A549 (cell line): ENCODE measurements at regions not wholly inside any gene's neighbourhood (a gene's known extent, or its start where the extent isn't known, plus 50 kb on each side); places are given as distances from the start of the nearest gene placed in this dataset.

ENCODE experiments used
- ATAC-seq, 2 experiments: fragments of 200-7000 bp in 1 of 2; fragments of >200 bp in 1 of 2; cut with Nextera tagmentation in 1 of 2; cut with Tn5 transposase in 1 of 2; 3 replicates each; pipeline versions ENCODE4 v1.8.0 to v1.9.1; 2018 to 2020; ENCODE audit warnings: mild to moderate bottlenecking in 1 of 2, moderate library complexity in 1 of 2
- CTCF ChIA-PET: fragments of 300-600 bp; sonication (Branson Sonifier 250); formaldehyde crosslinking; extraction: SDS; loops from one replicate; lab custom pipeline; 2021; ENCODE audit warnings: antibody characterized with exemption, inconsistent platforms; lab: Yijun Ruan, JAX
- POLR2A ChIA-PET: fragments of 350-600 bp; formaldehyde crosslinking; extraction: SDS; loops from one replicate; lab custom pipeline; 2021; ENCODE audit warnings: antibody characterized with exemption, inconsistent platforms; lab: Yijun Ruan, JAX
- DNase-seq, 2 experiments: peaks; one replicate each; pipeline versions ENCODE4 v3.0.0 to v3.0.0-alpha.2; 2011 to 2016; ENCODE audit warnings: low read depth in 1 of 2, low spot score in 1 of 2
- FAIRE-seq: peaks from 2 replicates; lab custom pipeline; 2011; peaks lifted over from hg19 to GRCh38; lab: Jason Lieb, UNC
- H3K27ac ChIP-seq, 2 experiments: fragments of >200 bp; sonication (Bioruptor Twin); formaldehyde crosslinking; 3 replicates each; pipeline ENCODE4 v1.5.1; 2016 to 2017
- H3K4me1 ChIP-seq: fragments of >200 bp; sonication (Bioruptor Twin); formaldehyde crosslinking; 3 replicates; pipeline ENCODE4 v1.6.1; 2016
- H3K4me2 ChIP-seq: fragments of >200 bp; sonication (Bioruptor Twin); formaldehyde crosslinking; 3 replicates; pipeline ENCODE4 v1.6.1; 2016
- H3K4me3 ChIP-seq: fragments of >200 bp; sonication (Bioruptor Twin); formaldehyde crosslinking; 3 replicates; pipeline ENCODE4 v1.5.1; 2016
- H3K9me3 ChIP-seq: fragments of >200 bp; sonication (Bioruptor Twin); formaldehyde crosslinking; 3 replicates; pipeline ENCODE4 v1.6.1; 2016
- ATOH8 ChIP-seq: fragments of 250-450 bp; sonication (Bioruptor Pico); IDR thresholded peaks from 2 replicates; pipeline ENCODE4 v1.5.0; 2020; ENCODE audit warnings: low read depth, mild to moderate bottlenecking, moderate library complexity
- BCL3 ChIP-seq: fragments of >200 bp; sonication (Bioruptor Twin); formaldehyde crosslinking; IDR thresholded peaks from 3 replicates; pipeline ENCODE4 v1.6.1; 2016
- CBX8 ChIP-seq: fragments of 200-600 bp; sonication (generic); IDR thresholded peaks from 2 replicates; pipeline ENCODE4 v1.6.1; 2016
- CHD4 ChIP-seq: fragments of 200-600 bp; sonication (generic); IDR thresholded peaks from 2 replicates; pipeline ENCODE4 v1.6.1; 2016; ENCODE audit warnings: antibody characterized with exemption, mild to moderate bottlenecking, borderline replicate concordance
- E2F6 ChIP-seq: IDR thresholded peaks from 2 replicates; pipeline ENCODE4 v1.6.1; 2012; ENCODE audit warnings: low read depth, borderline replicate concordance
- EHMT2 ChIP-seq: fragments of 200-600 bp; sonication (generic); IDR thresholded peaks from 2 replicates; pipeline ENCODE4 v1.6.1; 2016; ENCODE audit warnings: antibody characterized with exemption, low read depth, mild to moderate bottlenecking, moderate library complexity
- ELK1 ChIP-seq: fragments of 150-350 bp; IDR thresholded peaks from 2 replicates; pipeline ENCODE4 v1.6.1; 2014; ENCODE audit warnings: low read depth, mild to moderate bottlenecking, low read length
- EP300 ChIP-seq, 2 experiments: fragments of >200 bp; sonication (Bioruptor Twin); formaldehyde crosslinking; IDR thresholded peaks; 2 replicates in 1 of 2; 3 replicates in 1 of 2; pipeline ENCODE4 v1.6.1; 2016 to 2017
- FOSB ChIP-seq: fragments of 250-450 bp; sonication (Bioruptor Pico); IDR thresholded peaks from 2 replicates; pipeline ENCODE4 v1.5.0; 2020; ENCODE audit warnings: mild to moderate bottlenecking, moderate library complexity
- HDAC2 ChIP-seq: fragments of 200-600 bp; sonication (generic); IDR thresholded peaks from 2 replicates; pipeline ENCODE4 v1.6.1; 2016
- HES2 ChIP-seq: fragments of >200 bp; sonication (Bioruptor Twin); formaldehyde crosslinking; IDR thresholded peaks from 2 replicates; pipeline ENCODE4 v1.6.1; 2016
- HEYL ChIP-seq: fragments of 250-450 bp; sonication (Bioruptor Pico); IDR thresholded peaks from 2 replicates; pipeline ENCODE4 v1.8.0; 2021; ENCODE audit warnings: mild to moderate bottlenecking, moderate library complexity
- HOXA7 ChIP-seq: fragments of 250-450 bp; sonication (Bioruptor Pico); IDR thresholded peaks from 2 replicates; pipeline ENCODE4 v1.5.0; 2020; ENCODE audit warnings: mild to moderate bottlenecking, moderate library complexity
- HOXB13 ChIP-seq: fragments of 250-450 bp; sonication (Bioruptor Pico); IDR thresholded peaks from 2 replicates; pipeline ENCODE4 v1.5.0; 2020; ENCODE audit warnings: low read depth, mild to moderate bottlenecking, moderate library complexity
- HOXB5 ChIP-seq: fragments of 250-450 bp; sonication (Bioruptor Pico); IDR thresholded peaks from 2 replicates; pipeline ENCODE4 v1.5.0; 2020; ENCODE audit warnings: mild to moderate bottlenecking, moderate library complexity
- JUNB ChIP-seq: fragments of >200 bp; sonication (Bioruptor Twin); formaldehyde crosslinking; IDR thresholded peaks from 2 replicates; pipeline ENCODE4 v1.6.1; 2016
- MAFK ChIP-seq: fragments of 450-650 bp; IDR thresholded peaks from 2 replicates; pipeline ENCODE4 v1.6.1; 2014; ENCODE audit not compliant: partially characterized antibody
- MAX ChIP-seq: IDR thresholded peaks from 2 replicates; pipeline ENCODE4 v1.6.1; 2012
- MYC ChIP-seq: IDR thresholded peaks from 2 replicates; pipeline ENCODE4 v1.6.1; 2012; ENCODE audit warnings: mild to moderate bottlenecking, inconsistent platforms, low read length, improper control_type of control experiment, borderline replicate concordance
- NFE2L2 ChIP-seq: fragments of 150-350 bp; conservative IDR thresholded peaks from 2 replicates; pipeline ENCODE4 v1.6.1; 2014; ENCODE audit warnings: low read length
- NR3C1 ChIP-seq: fragments of >200 bp; sonication (Bioruptor Twin); formaldehyde crosslinking; IDR thresholded peaks from 3 replicates; pipeline ENCODE4 v1.6.1; 2017
- POLR2A ChIP-seq: IDR thresholded peaks from 2 replicates; pipeline ENCODE4 v1.6.1; 2012; ENCODE audit warnings: mild to moderate bottlenecking, low read length
- POLR2AphosphoS2 ChIP-seq: conservative IDR thresholded peaks from 2 replicates; pipeline ENCODE4 v1.6.1; 2012; ENCODE audit warnings: low read length, improper control_type of control experiment, inconsistent platforms
- RAD21 ChIP-seq, 2 experiments: fragments of >200 bp in 1 of 2; sonication (Bioruptor Twin) in 1 of 2; formaldehyde crosslinking in 1 of 2; IDR thresholded peaks in 1 of 2; conservative IDR thresholded peaks in 1 of 2; 2 replicates in 1 of 2; 3 replicates in 1 of 2; pipeline ENCODE4 v1.6.1; 2012 to 2018; ENCODE audit warnings: inconsistent platforms in 1 of 2
- RARB ChIP-seq: fragments of 250-450 bp; sonication (Bioruptor Pico); IDR thresholded peaks from 2 replicates; pipeline ENCODE4 v1.8.0; 2021; ENCODE audit warnings: mild to moderate bottlenecking, moderate library complexity
- RCOR1 ChIP-seq: fragments of 150-350 bp; IDR thresholded peaks from 2 replicates; pipeline ENCODE4 v1.6.1; 2014; ENCODE audit warnings: antibody characterized with exemption, low read length, low read depth
- RFX5 ChIP-seq: fragments of 450-650 bp; IDR thresholded peaks from 2 replicates; pipeline ENCODE4 v1.7.1; 2014; ENCODE audit warnings: antibody characterized with exemption, mild to moderate bottlenecking, moderate library complexity
- SREBF2 ChIP-seq: fragments of 450-650 bp; IDR thresholded peaks from 2 replicates; pipeline ENCODE4 v1.6.1; 2014; ENCODE audit warnings: mild to moderate bottlenecking, moderate library complexity
- TP53 ChIP-seq: fragments of 250-450 bp; sonication (Bioruptor Pico); IDR thresholded peaks from 2 replicates; pipeline ENCODE4 v1.5.0; 2021; ENCODE audit warnings: mild to moderate bottlenecking, moderate library complexity
- ZFP36 ChIP-seq: fragments of 450-650 bp; IDR thresholded peaks from 2 replicates; pipeline ENCODE4 v1.6.1; 2014; ENCODE audit warnings: borderline replicate concordance; ENCODE audit not compliant: partially characterized antibody
- ZNF302 ChIP-seq: fragments of 250-450 bp; sonication (Bioruptor Pico); IDR thresholded peaks from 2 replicates; pipeline ENCODE4 v1.9.0; 2021; ENCODE audit warnings: inconsistent platforms, mild to moderate bottlenecking, moderate library complexity
- ZSCAN20 ChIP-seq: fragments of 250-450 bp; sonication (Bioruptor Pico); IDR thresholded peaks from 2 replicates; pipeline ENCODE4 v1.8.0; 2022; ENCODE audit warnings: mild to moderate bottlenecking, moderate library complexity
- WGBS: methylation state at CpG from one replicate; pipeline ENCODE4 v1.1.6; 2017; ENCODE audit errors: missing lambda C conversion rate; 5-methylcytosine and 5-hydroxymethylcytosine counted together

GRCh38 chr9:25600501-25600900, 77.7 kb downstream of the TUSC1 start:
- Histone ChIP-seq H3K4me1 (no peaks in the 10 kb centered on the region), H3K27ac (no peak overlapping the region), H3K9me3 (no peaks in the 10 kb centered on the region), H3K4me2 (no peak overlapping the region), H3K4me3 (no peak overlapping the region)
- WGBS, result 0% methylated on average over 1 of the region's 1 CpG
- DNase-seq, result no peak
- no peak for TF ChIP-seq HOXA7 (CRISPR knock-in tag)
- TF ChIP-seq HES2, result no peak
- no peak for TF ChIP-seq MAFK
- TF ChIP-seq FOSB, result no peak
- TF ChIP-seq ELK1, result no peak
- TF ChIP-seq ZFP36, result no peak
- no peak for TF ChIP-seq RARB (CRISPR knock-in tag)
- no peak for TF ChIP-seq HDAC2
- TF ChIP-seq EHMT2, result no peak
- no peak for TF ChIP-seq BCL3
- TF ChIP-seq NFE2L2, result no peak
- TF ChIP-seq JUNB, result no peak
- TF ChIP-seq HOXB5 (CRISPR knock-in tag), result no peak
- no peak for TF ChIP-seq E2F6
- TF ChIP-seq HEYL (CRISPR knock-in tag), result no peak
- no peak for TF ChIP-seq ZNF302 (CRISPR knock-in tag)
- no peak for TF ChIP-seq SREBF2
- ChIA-PET CTCF (no interaction called here), POLR2A (no interaction called here)
- no peak for FAIRE-seq
- no peak for ATAC-seq

GRCh38 chr9:25584611-25585010, 93.6 kb downstream of the TUSC1 start:
- TF ChIP-seq ELK1, result no peak
- no peak for TF ChIP-seq ATOH8
- no peak for TF ChIP-seq RAD21 (conservative IDR thresholded peaks at IDR 0.05 in 1 of 2, IDR thresholded peaks at IDR 0.05 in 1 of 2)
- TF ChIP-seq EP300 (IDR thresholded peaks at IDR 0.05), result no peak
- TF ChIP-seq ZSCAN20 (CRISPR knock-in tag), result no peak
- no peak for TF ChIP-seq TP53 (CRISPR knock-in tag)
- TF ChIP-seq CHD4, result no peak
- TF ChIP-seq POLR2AphosphoS2, result no peak
- TF ChIP-seq CBX8, result no peak
- no peak for TF ChIP-seq HOXB13 (CRISPR knock-in tag)
- no peak for TF ChIP-seq RARB (CRISPR knock-in tag)
- no peak for TF ChIP-seq POLR2A
- TF ChIP-seq RCOR1, result no peak
- TF ChIP-seq FOSB, result no peak
- no peak for TF ChIP-seq RFX5
- TF ChIP-seq BCL3, result no peak
- no peak for TF ChIP-seq MAX
- TF ChIP-seq NR3C1, result no peak
- no peak for TF ChIP-seq MYC
- ATAC-seq (no peak), DNase-seq (no peak), FAIRE-seq (no peak)
- Histone ChIP-seq H3K4me3 (no peak overlapping the region), H3K27ac (no peak overlapping the region), H3K9me3 (no peaks in the 10 kb centered on the region), H3K4me1 (no peaks in the 10 kb centered on the region), H3K4me2 (no peak overlapping the region)
- CTCF ChIA-PET, result interaction anchor here (0.6 to 0.7 kb wide), 2 partner anchors 23 to 31 kb away, joined by 3 read pairs; no protein-coding TSS in a partner anchor
- 0% methylated on average over 2 of the region's 2 CpGs for whole genome bisulfite sequencing
- POLR2A ChIA-PET, result no interaction called here
